ENCODE measurements at regions not wholly inside any gene's neighbourhood (a gene's known extent, or its start where the extent isn't known, plus 50 kb on each side); places are given as distances from the start of the nearest gene placed in this dataset.
"Not testable (repeated sequence)": the region's sequence is repeated elsewhere in the genome, so short reads cannot be mapped to it uniquely, and the experiment has no call there.

GRCh38 chr2:76157531-76157930 is 446.8 kb upstream of the GCFC2 start:
- H3K4me2 ChIP-seq (ENCODE audit: low read length): no peak overlapping the region
- H3K9ac ChIP-seq (ENCODE audit: low read length): no peak overlapping the region
- H4K20me1 ChIP-seq (ENCODE audit: low read length): no peaks in the 10 kb centered on the region
- no peaks in the 10 kb centered on the region for H3K9me3 ChIP-seq (ENCODE audit: low read length)
- ATAC-seq (no peak), DNase-seq (no peak)
- TF ChIP-seq CTCF (conservative IDR thresholded peaks at IDR 0.05; ENCODE audit: low read depth, low read length): no peak
- TF ChIP-seq EZH2phosphoT487 (IDR thresholded peaks at IDR 0.05; ENCODE audit: borderline replicate concordance, low read length): no peak
- TF ChIP-seq EZH2 (IDR thresholded peaks at IDR 0.05; ENCODE audit: low read length, unreplicated experiment): no peak
- peaks cover 11% of the 10 kb centered on the region; the same call in 1 of the 2 replicates for H3K4me1 ChIP-seq (ENCODE audit: insufficient read depth, low read length)
- no TSS peak for BruUV-seq (replicated peaks)
- POLR2A ChIA-PET (ENCODE audit: unreplicated experiment): no interaction called here
- no peaks in the 10 kb centered on the region for H3F3A ChIP-seq (ENCODE audit: low read length, unreplicated experiment)
- no peaks in the 10 kb centered on the region for H3K9me2 ChIP-seq (replicated peaks; ENCODE audit: low read length)
- no peaks in the 10 kb centered on the region for H3K79me2 ChIP-seq (ENCODE audit: low read length)
- H3K4me3 ChIP-seq (ENCODE audit: low read length): no peak overlapping the region
- H3K36me3 ChIP-seq (ENCODE audit: low read depth, low read length): no peaks in the 10 kb centered on the region
- H3K27me3 ChIP-seq (ENCODE audit: low read length): no peaks in the 10 kb centered on the region
- intact Hi-C loops (cut with micrococcal nuclease): no loop called here
- no peak overlapping the region for H2AFZ ChIP-seq (ENCODE audit: low read length)
- H3K27ac ChIP-seq (ENCODE audit: low read length): no peak overlapping the region
- CTCF ChIA-PET: no interaction called here

GRCh38 chr2:76154981-76155380 is 444.3 kb upstream of the GCFC2 start:
- CTCF ChIA-PET: no interaction called here
- POLR2A ChIA-PET (ENCODE audit: unreplicated experiment): no interaction called here
- Histone ChIP-seq H3K4me1 (ENCODE audit: insufficient read depth, low read length) (no peaks in the 10 kb centered on the region), H3K4me2 (ENCODE audit: low read length) (no peak overlapping the region), H3K27ac (ENCODE audit: low read length) (no peak overlapping the region), H3K4me3 (ENCODE audit: low read length) (no peak overlapping the region), H3K9ac (ENCODE audit: low read length) (no peak overlapping the region), H3K27me3 (ENCODE audit: low read length) (no peaks in the 10 kb centered on the region), H3K79me2 (ENCODE audit: low read length) (no peaks in the 10 kb centered on the region), H3F3A (ENCODE audit: low read length, unreplicated experiment) (no peaks in the 10 kb centered on the region), H2AFZ (ENCODE audit: low read length) (no peak overlapping the region), H3K9me2 (replicated peaks; ENCODE audit: low read length) (no peaks in the 10 kb centered on the region), H3K36me3 (ENCODE audit: low read depth, low read length) (no peaks in the 10 kb centered on the region), H3K9me3 (ENCODE audit: low read length) (no peaks in the 10 kb centered on the region), H4K20me1 (ENCODE audit: low read length) (no peaks in the 10 kb centered on the region)
- DNase-seq (no peak), ATAC-seq (no peak)
- intact Hi-C loops (cut with micrococcal nuclease): no loop called here
- no TSS peak for BruUV-seq (replicated peaks)
- no peak for TF ChIP-seq EZH2phosphoT487 (IDR thresholded peaks at IDR 0.05; ENCODE audit: borderline replicate concordance, low read length)
- no peak for TF ChIP-seq CTCF (conservative IDR thresholded peaks at IDR 0.05; ENCODE audit: low read depth, low read length)
- TF ChIP-seq EZH2 (IDR thresholded peaks at IDR 0.05; ENCODE audit: low read length, unreplicated experiment): no peak

GRCh38 chr2:76149846-76150245 is 439.1 kb upstream of the GCFC2 start:
- Histone ChIP-seq H3K4me2 (ENCODE audit: low read length) (no peak overlapping the region), H3K9me3 (ENCODE audit: low read length) (peaks cover 9% of the 10 kb centered on the region; the same call in 1 of the 2 replicates), H3K36me3 (ENCODE audit: low read depth, low read length) (no peaks in the 10 kb centered on the region), H3K4me1 (ENCODE audit: insufficient read depth, low read length) (no peaks in the 10 kb centered on the region), H3K9me2 (replicated peaks; ENCODE audit: low read length) (no peaks in the 10 kb centered on the region), H2AFZ (ENCODE audit: low read length) (no peak overlapping the region), H3K79me2 (ENCODE audit: low read length) (no peaks in the 10 kb centered on the region), H3K4me3 (ENCODE audit: low read length) (no peak overlapping the region), H3K27me3 (ENCODE audit: low read length) (no peaks in the 10 kb centered on the region), H4K20me1 (ENCODE audit: low read length) (no peaks in the 10 kb centered on the region), H3K9ac (ENCODE audit: low read length) (no peak overlapping the region), H3K27ac (ENCODE audit: low read length) (no peak overlapping the region), H3F3A (ENCODE audit: low read length, unreplicated experiment) (no peaks in the 10 kb centered on the region)
- ChIA-PET CTCF (no interaction called here), POLR2A (ENCODE audit: unreplicated experiment) (no interaction called here)
- TF ChIP-seq EZH2phosphoT487 (IDR thresholded peaks at IDR 0.05; ENCODE audit: borderline replicate concordance, low read length): no peak
- no peak for TF ChIP-seq CTCF (conservative IDR thresholded peaks at IDR 0.05; ENCODE audit: low read depth, low read length)
- DNase-seq (no peak), ATAC-seq (no peak)
- intact Hi-C loops (cut with micrococcal nuclease): no loop called here
- BruUV-seq (replicated peaks): no TSS peak

- DNase-seq; H3K27me3 ChIP-seq (ENCODE audit: low read length); H4K20me1 ChIP-seq (ENCODE audit: low read length); H3K79me2 ChIP-seq (ENCODE audit: low read length); intact Hi-C loops (cut with micrococcal nuclease); H3K36me3 ChIP-seq (ENCODE audit: low read depth, low read length); H3K4me3 ChIP-seq (ENCODE audit: low read length); H3K27ac ChIP-seq (ENCODE audit: low read length); BruUV-seq (replicated peaks); H3K9ac ChIP-seq (ENCODE audit: low read length); POLR2A ChIA-PET (ENCODE audit: unreplicated experiment); CTCF ChIA-PET; H3K9me2 ChIP-seq (replicated peaks; ENCODE audit: low read length); H3F3A ChIP-seq (ENCODE audit: low read length, unreplicated experiment); H2AFZ ChIP-seq (ENCODE audit: low read length); H3K4me1 ChIP-seq (ENCODE audit: insufficient read depth, low read length); H3K9me3 ChIP-seq (ENCODE audit: low read length); ATAC-seq; H3K4me2 ChIP-seq (ENCODE audit: low read length): not testable (repeated sequence)
These were observed 428.6 kb upstream of the GCFC2 start for GRCh38 chr2:76139303-76139702.
